ENCODE measurements at regions not wholly inside any gene's neighbourhood (a gene's known extent, or its start where the extent isn't known, plus 50 kb on each side); places are given as distances from the start of the nearest gene placed in this dataset.

DNA sequence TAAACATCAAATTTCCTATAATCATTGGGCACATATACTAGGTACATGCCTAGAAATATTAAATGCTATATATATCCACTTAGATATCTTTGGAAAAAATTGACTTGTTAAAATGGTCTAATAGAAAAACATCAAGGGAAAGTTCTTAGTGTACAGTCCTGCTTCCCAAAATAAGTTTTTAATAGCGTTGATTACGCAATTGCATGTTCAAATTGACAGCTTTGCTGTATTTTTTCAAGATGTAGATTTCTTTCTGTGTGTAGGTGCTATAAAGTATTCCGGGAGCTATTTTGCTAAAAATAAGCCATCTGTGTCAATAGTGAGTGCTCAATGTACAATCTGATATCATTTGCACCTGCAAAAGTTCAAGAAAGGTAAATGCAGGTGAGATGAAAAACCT lies 463.9 kb upstream of the ATP2B1 start:
- H3K4me2 ChIP-seq (ENCODE audit: low read length): no peak overlapping the region
- H3K36me3 ChIP-seq (ENCODE audit: insufficient read depth, low read length): no peaks in the 10 kb centered on the region
- H3F3A ChIP-seq (ENCODE audit: insufficient read depth, low read length, poor library complexity, severe bottlenecking): peaks cover 4% of the 10 kb centered on the region
- H3K4me3 ChIP-seq (ENCODE audit: low read length): no peak overlapping the region
- no peaks in the 10 kb centered on the region for H3K79me2 ChIP-seq (replicated peaks; ENCODE audit: insufficient read depth, low read length)
- H4K20me1 ChIP-seq (ENCODE audit: insufficient read depth): no peaks in the 10 kb centered on the region
- no peaks in the 10 kb centered on the region for H3K27me3 ChIP-seq (ENCODE audit: insufficient read depth, low read depth, low read length)
- H3K9me2 ChIP-seq (ENCODE audit: insufficient read depth, low read length): no peaks in the 10 kb centered on the region
- peak overlapping the region; percentile 91 for H3K27ac ChIP-seq (ENCODE audit: low read length)
- H3K9ac ChIP-seq (ENCODE audit: low read length): peak overlapping the region; percentile 27
- no peak overlapping the region for H2AFZ ChIP-seq (ENCODE audit: low read depth, low read length)
- no peak for TF ChIP-seq MXI1 (conservative IDR thresholded peaks at IDR 0.05; ENCODE audit: poor library complexity, severe bottlenecking)
- TF ChIP-seq EP300 (conservative IDR thresholded peaks at IDR 0.05; ENCODE audit: poor library complexity, severe bottlenecking): no peak
- TF ChIP-seq EZH2 (IDR thresholded peaks at IDR 0.05; ENCODE audit: borderline replicate concordance, insufficient read depth, low read length, poor library complexity, severe bottlenecking): no peak
- no peak for TF ChIP-seq RAD21 (conservative IDR thresholded peaks at IDR 0.05)
- TF ChIP-seq SMC3 (conservative IDR thresholded peaks at IDR 0.05; ENCODE audit: poor library complexity): no peak
- no peak for TF ChIP-seq POLR2AphosphoS5 (IDR thresholded peaks at IDR 0.05)
- no peak for TF ChIP-seq TAF1 (IDR thresholded peaks at IDR 0.05; ENCODE audit: low read depth)
- no peak for TF ChIP-seq CTCF (IDR thresholded peaks at IDR 0.05; ENCODE audit: poor library complexity, severe bottlenecking)
- no peak for TF ChIP-seq REST (IDR thresholded peaks at IDR 0.05; ENCODE audit: borderline replicate concordance)
- no peaks in the 10 kb centered on the region for H3K9me3 ChIP-seq (ENCODE audit: low read length)

- Histone ChIP-seq H3K4me3 (ENCODE audit: low read length) (no peak overlapping the region), H3K36me3 (ENCODE audit: insufficient read depth, low read length) (no peaks in the 10 kb centered on the region), H3K79me2 (replicated peaks; ENCODE audit: insufficient read depth, low read length) (no peaks in the 10 kb centered on the region), H2AFZ (ENCODE audit: low read depth, low read length) (no peak overlapping the region), H3K4me2 (ENCODE audit: low read length) (no peak overlapping the region), H3K27me3 (ENCODE audit: insufficient read depth, low read depth, low read length) (no peaks in the 10 kb centered on the region), H3K9me2 (ENCODE audit: insufficient read depth, low read length) (no peaks in the 10 kb centered on the region), H3K27ac (ENCODE audit: low read length) (no peak overlapping the region), H3F3A (ENCODE audit: insufficient read depth, low read length, poor library complexity, severe bottlenecking) (peaks cover 4% of the 10 kb centered on the region), H4K20me1 (ENCODE audit: insufficient read depth) (no peaks in the 10 kb centered on the region), H3K9ac (ENCODE audit: low read length) (no peak overlapping the region), H3K9me3 (ENCODE audit: low read length) (no peaks in the 10 kb centered on the region)
- TF ChIP-seq RAD21 (conservative IDR thresholded peaks at IDR 0.05): no peak
- no peak for TF ChIP-seq TAF1 (IDR thresholded peaks at IDR 0.05; ENCODE audit: low read depth)
- TF ChIP-seq REST (IDR thresholded peaks at IDR 0.05; ENCODE audit: borderline replicate concordance): no peak
- TF ChIP-seq SMC3 (conservative IDR thresholded peaks at IDR 0.05; ENCODE audit: poor library complexity): no peak
- TF ChIP-seq EZH2 (IDR thresholded peaks at IDR 0.05; ENCODE audit: borderline replicate concordance, insufficient read depth, low read length, poor library complexity, severe bottlenecking): no peak
- no peak for TF ChIP-seq MXI1 (conservative IDR thresholded peaks at IDR 0.05; ENCODE audit: poor library complexity, severe bottlenecking)
- TF ChIP-seq EP300 (conservative IDR thresholded peaks at IDR 0.05; ENCODE audit: poor library complexity, severe bottlenecking): no peak
- no peak for TF ChIP-seq POLR2AphosphoS5 (IDR thresholded peaks at IDR 0.05)
- no peak for TF ChIP-seq CTCF (IDR thresholded peaks at IDR 0.05; ENCODE audit: poor library complexity, severe bottlenecking)
Measured at GRCh38 chr12:90170740-90171139, 462.1 kb upstream of the ATP2B1 start.

Data from neural cell (in vitro differentiated cells).